Testis (tissue), 2 donors: ENCODE measurements at regions not wholly inside any gene's neighbourhood (a gene's known extent, or its start where the extent isn't known, plus 50 kb on each side); places are given as distances from the start of the nearest gene placed in this dataset.

Source experiments
- CTCF ChIP-seq, 3 experiments: fragments of 450-650 bp in 2 of 3; fragments of 200-600 bp in 1 of 3; sonication (generic) in 1 of 3; IDR thresholded peaks; one replicate each; pipeline ENCODE4 v1.5.1; 2016 to 2019; ENCODE audit warnings: antibody characterized with exemption in 3 of 3, mild to moderate bottlenecking in 2 of 3, moderate library complexity in 1 of 3
- POLR2A ChIP-seq: fragments of 450-650 bp; IDR thresholded peaks from one replicate; pipeline ENCODE4 v1.6.1; 2017; ENCODE audit warnings: antibody characterized with exemption, mild to moderate bottlenecking, moderate library complexity

GRCh38 chr12:127760357-127760756 is 506.6 kb upstream of the TMEM132C start:
- no peak for TF ChIP-seq POLR2A
- no peak for TF ChIP-seq CTCF (IDR thresholded peaks at IDR 0.05)
